IMR-90 (cell line): ENCODE measurements at regions not wholly inside any gene's neighbourhood (a gene's known extent, or its start where the extent isn't known, plus 50 kb on each side); places are given as distances from the start of the nearest gene placed in this dataset.

Source experiments
- ATAC-seq: fragments of 200-7000 bp; cut with Tn5 transposase; 2 replicates; pipeline ENCODE4 v1.9.1; 2020; ENCODE audit warnings: low read depth, mild to moderate bottlenecking, moderate library complexity
- BruUV-seq: library from RNA; stranded (reverse); fragments of 400-500 nt; replicated peaks from 2 replicates; lab custom pipeline; 2021; lab: Mats Ljungman, UMichigan
- CTCF ChIA-PET: fragments of 300-600 bp; formaldehyde crosslinking; extraction: SDS; loops from one replicate; lab custom pipeline; 2021; ENCODE audit warnings: antibody characterized with exemption; lab: Yijun Ruan, JAX
- POLR2A ChIA-PET: fragments of 300-600 bp; sonication (Branson Sonifier 250); formaldehyde crosslinking; loops from one replicate; lab custom pipeline; 2022; ENCODE audit warnings: antibody characterized with exemption; ENCODE audit not compliant: unreplicated experiment; lab: Charles Lee
- DNase-seq: peaks from one replicate; pipeline ENCODE4 v3.0.0; 2013
- H2AFZ ChIP-seq: replicated peaks from 2 replicates; pipeline ENCODE3; 2013; ENCODE audit warnings: low read length, mild to moderate bottlenecking; ENCODE audit not compliant: poor library complexity
- H2AK5ac ChIP-seq: 2 replicates; pipeline ENCODE4 v1.6.1; 2013; ENCODE audit warnings: low read depth, low read length, inconsistent platforms
- H2AK9ac ChIP-seq: replicated peaks from 2 replicates; pipeline ENCODE3; 2013; ENCODE audit warnings: mild to moderate bottlenecking, low read depth, low read length, moderate library complexity; ENCODE audit not compliant: poor library complexity
- H2BK120ac ChIP-seq: 2 replicates; pipeline ENCODE4 v1.6.1; 2013; ENCODE audit warnings: low read depth, low read length, inconsistent platforms
- H2BK15ac ChIP-seq: 3 replicates; pipeline ENCODE4 v1.6.1; 2013; ENCODE audit warnings: low read depth, low read length, inconsistent platforms
- H2BK20ac ChIP-seq: 2 replicates; pipeline ENCODE4 v1.6.1; 2013; ENCODE audit warnings: low read depth, mild to moderate bottlenecking, inconsistent platforms, low read length, moderate library complexity
- H2BK5ac ChIP-seq: 2 replicates; pipeline ENCODE4 v1.6.1; 2013; ENCODE audit warnings: mild to moderate bottlenecking, low read depth, low read length, inconsistent platforms; ENCODE audit not compliant: poor library complexity, severe bottlenecking
- H3K14ac ChIP-seq: replicated peaks from 2 replicates; pipeline ENCODE4 v1.6.1; 2013; ENCODE audit warnings: low read depth, low read length, inconsistent platforms
- H3K18ac ChIP-seq: 2 replicates; pipeline ENCODE4 v1.6.1; 2013; ENCODE audit warnings: low read depth, low read length, control low read depth
- H3K23ac ChIP-seq: 2 replicates; pipeline ENCODE4 v1.6.1; 2013; ENCODE audit warnings: low read depth, low read length, inconsistent platforms
- H3K27ac ChIP-seq: 2 replicates; pipeline ENCODE4 v1.5.1; 2013; ENCODE audit warnings: mild to moderate bottlenecking, control low read depth, low read length; ENCODE audit not compliant: insufficient read depth
- H3K27me3 ChIP-seq: 2 replicates; pipeline ENCODE4 v1.6.1; 2013; ENCODE audit warnings: low read length; ENCODE audit not compliant: control insufficient read depth, insufficient read depth
- H3K36me3 ChIP-seq: 2 replicates; pipeline ENCODE4 v1.6.1; 2013; ENCODE audit warnings: low read length, mixed read lengths; ENCODE audit not compliant: control insufficient read depth, insufficient read depth
- H3K4ac ChIP-seq: 2 replicates; pipeline ENCODE4 v1.6.1; 2013; ENCODE audit warnings: low read depth, low read length, inconsistent platforms
- H3K4me1 ChIP-seq: 2 replicates; pipeline ENCODE4 v1.6.1; 2013; ENCODE audit warnings: low read length, mixed read lengths; ENCODE audit not compliant: control insufficient read depth, insufficient read depth
- H3K4me2 ChIP-seq: 2 replicates; pipeline ENCODE4 v1.6.1; 2013; ENCODE audit warnings: low read depth, mild to moderate bottlenecking, control low read depth, low read length, moderate library complexity
- H3K4me3 ChIP-seq: 2 replicates; pipeline ENCODE4 v1.5.1; 2013; ENCODE audit warnings: low read depth, mild to moderate bottlenecking, control low read depth, low read length, moderate library complexity; ENCODE audit not compliant: insufficient read depth
- H3K56ac ChIP-seq: 2 replicates; pipeline ENCODE4 v1.6.1; 2013; ENCODE audit warnings: low read length, inconsistent platforms; ENCODE audit not compliant: insufficient read depth; ENCODE audit errors: extremely low read depth
- H3K79me1 ChIP-seq, 2 experiments: 2 replicates each; pipeline ENCODE4 v1.6.1; 2013; ENCODE audit warnings: low read length in 2 of 2, inconsistent platforms in 1 of 2, low read depth in 1 of 2
- H3K9ac ChIP-seq: 2 replicates; pipeline ENCODE4 v1.6.1; 2013; ENCODE audit warnings: low read depth, low read length, control low read depth
- H3K9me1 ChIP-seq: 2 replicates; pipeline ENCODE4 v1.6.1; 2013; ENCODE audit warnings: low read length, inconsistent platforms; ENCODE audit not compliant: insufficient read depth
- H3K9me3 ChIP-seq: 2 replicates; pipeline ENCODE4 v1.6.1; 2013; ENCODE audit warnings: low read length; ENCODE audit not compliant: control insufficient read depth, insufficient read depth
- H4K20me1 ChIP-seq: 2 replicates; pipeline ENCODE4 v1.6.1; 2013; ENCODE audit warnings: low read length, inconsistent platforms; ENCODE audit not compliant: insufficient read depth
- H4K5ac ChIP-seq: 2 replicates; pipeline ENCODE4 v1.6.1; 2013; ENCODE audit warnings: mild to moderate bottlenecking, low read depth, low read length, control low read depth
- H4K8ac ChIP-seq, 2 experiments: 2 replicates each; pipeline ENCODE4 v1.6.1; 2013; ENCODE audit warnings: low read depth in 2 of 2, low read length in 2 of 2, control low read depth in 1 of 2, inconsistent platforms in 1 of 2
- H4K91ac ChIP-seq: 2 replicates; pipeline ENCODE4 v1.6.1; 2013; ENCODE audit warnings: low read depth, low read length, inconsistent platforms; ENCODE audit not compliant: insufficient read depth
- BHLHE40 ChIP-seq: fragments of 150-350 bp; IDR thresholded peaks from 2 replicates; pipeline ENCODE4 v1.6.1; 2016; ENCODE audit warnings: mild to moderate bottlenecking, low read depth, low read length
- CEBPB ChIP-seq: IDR thresholded peaks from 2 replicates; pipeline ENCODE4 v1.6.1; 2012; ENCODE audit warnings: low read depth, low read length, improper control_type of control experiment
- CHD1 ChIP-seq: IDR thresholded peaks from 2 replicates; pipeline ENCODE4 v1.6.1; 2012; ENCODE audit warnings: low read depth, low read length, improper control_type of control experiment
- FOS ChIP-seq: fragments of 150-350 bp; IDR thresholded peaks from 2 replicates; pipeline ENCODE4 v1.6.1; 2016; ENCODE audit warnings: low read depth, low read length
- MAFK ChIP-seq: IDR thresholded peaks from 2 replicates; pipeline ENCODE4 v1.6.1; 2012; ENCODE audit warnings: low read depth, low read length, improper control_type of control experiment
- MAZ ChIP-seq: IDR thresholded peaks from 2 replicates; pipeline ENCODE4 v1.6.1; 2012; ENCODE audit warnings: low read depth, mild to moderate bottlenecking, low read length, improper control_type of control experiment, moderate library complexity, borderline replicate concordance
- MXI1 ChIP-seq: IDR thresholded peaks from 2 replicates; pipeline ENCODE4 v1.6.1; 2012; ENCODE audit warnings: low read depth, mild to moderate bottlenecking, low read length, moderate library complexity, borderline replicate concordance
- NFE2L2 ChIP-seq: fragments of 150-350 bp; IDR thresholded peaks from 2 replicates; pipeline ENCODE4 v1.6.1; 2016; ENCODE audit warnings: low read depth, mild to moderate bottlenecking, low read length
- POLR2A ChIP-seq: IDR thresholded peaks from 2 replicates; pipeline ENCODE4 v1.6.1; 2012; ENCODE audit warnings: mild to moderate bottlenecking, low read depth, low read length
- RAD21 ChIP-seq: IDR thresholded peaks from 2 replicates; pipeline ENCODE4 v1.6.1; 2012; ENCODE audit warnings: low read length, improper control_type of control experiment
- RCOR1 ChIP-seq: IDR thresholded peaks from 2 replicates; pipeline ENCODE4 v1.6.1; 2012; ENCODE audit warnings: mild to moderate bottlenecking, low read length, improper control_type of control experiment; ENCODE audit not compliant: insufficient replicate concordance
- RFX5 ChIP-seq: IDR thresholded peaks from 2 replicates; pipeline ENCODE4 v1.8.0; 2012; ENCODE audit warnings: low read depth, mild to moderate bottlenecking, low read length, moderate library complexity
- SMC3 ChIP-seq: fragments of 150-350 bp; IDR thresholded peaks from 2 replicates; pipeline ENCODE4 v1.6.1; 2016; ENCODE audit warnings: low read depth, mild to moderate bottlenecking, antibody characterized with exemption, low read length, moderate library complexity
- USF2 ChIP-seq: fragments of 150-350 bp; IDR thresholded peaks from 2 replicates; pipeline ENCODE4 v1.6.1; 2017; ENCODE audit warnings: mild to moderate bottlenecking, antibody characterized with exemption, low read length, low read depth
- WGBS, 2 experiments: methylation state at CpG; one replicate each; pipeline versions ENCODE4 v1.1.5 to v1.1.7; 2013; ENCODE audit warnings: missing lambda C conversion rate in 2 of 2; ENCODE audit not compliant: insufficient read length in 1 of 2; ENCODE audit errors: extremely low coverage in 2 of 2; 5-methylcytosine and 5-hydroxymethylcytosine counted together
- dilution Hi-C: fragments of 300-500 bp; cut with HindIII; formaldehyde crosslinking; loops from one replicate; pipeline ENCODE4 v1.14.3; 2018; ENCODE audit warnings: low sequenced_read_pairs; ENCODE audit not compliant: unreplicated experiment
- in situ Hi-C: fragments of 300-500 bp; cut with MboI; formaldehyde crosslinking; loops from 3 replicates; pipeline ENCODE4 v1.14.3; 2019; ENCODE audit warnings: low sequenced_read_pairs, inconsistent platforms, mixed read lengths
- intact Hi-C: fragments of 100-400 bp; cut with micrococcal nuclease; formaldehyde crosslinking; loops from 2 replicates; pipeline ENCODE4 v1.10.0; 2022
- TF ChIP-seq, protein P1 (sequence below): conservative IDR thresholded peaks from 2 replicates; pipeline ENCODE4 v1.5.1; 2012; ENCODE audit warnings: mild to moderate bottlenecking, low read depth, low read length, improper control_type of control experiment
- TF ChIP-seq, protein P2 (sequence below): fragments of 150-350 bp; IDR thresholded peaks from 2 replicates; pipeline ENCODE4 v1.6.1; 2016; ENCODE audit warnings: low read depth, mild to moderate bottlenecking, low read length, moderate library complexity, borderline replicate concordance

DNA sequence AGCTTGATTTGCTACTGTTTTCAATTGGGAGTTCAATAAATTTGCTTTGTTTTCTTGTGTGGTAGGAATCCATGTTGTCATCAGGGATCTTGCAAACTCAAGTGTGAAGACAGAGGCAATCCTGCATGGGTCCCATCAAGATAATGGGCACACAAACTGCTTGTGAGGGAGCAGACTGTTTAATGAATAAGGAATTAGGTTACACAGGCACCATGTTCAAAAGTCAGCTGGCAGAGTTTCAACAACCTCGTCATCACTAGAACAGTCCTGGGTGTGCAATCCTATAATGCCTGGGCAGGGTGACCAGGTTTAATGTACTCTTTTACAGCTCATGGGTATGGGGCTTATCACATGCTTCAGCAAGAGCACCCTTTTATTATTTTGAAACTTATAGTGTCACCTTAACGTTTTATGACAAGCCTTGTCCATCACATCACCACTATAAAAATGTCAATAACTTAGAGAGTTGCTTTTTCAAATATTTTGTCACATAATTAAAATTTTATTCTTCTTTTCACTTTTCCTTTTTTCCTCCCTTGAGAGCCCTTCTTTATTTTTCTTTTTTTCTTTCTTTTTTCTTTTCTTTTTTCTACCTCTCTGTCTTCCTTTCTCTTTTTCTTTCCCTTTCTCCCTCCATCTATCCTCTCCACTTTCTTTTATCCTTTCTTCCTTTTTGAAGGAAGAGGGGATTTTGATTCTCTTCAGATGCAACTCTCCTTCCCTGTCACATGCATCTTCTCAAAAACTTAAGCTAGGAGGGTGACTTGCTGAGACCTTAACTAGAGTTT lies 252.2 kb upstream of the ATP2B1 start:
- no peak for TF ChIP-seq MAFK
- TF ChIP-seq USF2 = no peak
- no peak for TF ChIP-seq FOS
- no peak for TF ChIP-seq RFX5
- TF ChIP-seq CHD1 = no peak
- TF ChIP-seq POLR2A = no peak
- TF ChIP-seq BHLHE40 = no peak
- no peak for TF ChIP-seq SMC3
- TF ChIP-seq MAZ = no peak
- TF ChIP-seq, protein P1, sequence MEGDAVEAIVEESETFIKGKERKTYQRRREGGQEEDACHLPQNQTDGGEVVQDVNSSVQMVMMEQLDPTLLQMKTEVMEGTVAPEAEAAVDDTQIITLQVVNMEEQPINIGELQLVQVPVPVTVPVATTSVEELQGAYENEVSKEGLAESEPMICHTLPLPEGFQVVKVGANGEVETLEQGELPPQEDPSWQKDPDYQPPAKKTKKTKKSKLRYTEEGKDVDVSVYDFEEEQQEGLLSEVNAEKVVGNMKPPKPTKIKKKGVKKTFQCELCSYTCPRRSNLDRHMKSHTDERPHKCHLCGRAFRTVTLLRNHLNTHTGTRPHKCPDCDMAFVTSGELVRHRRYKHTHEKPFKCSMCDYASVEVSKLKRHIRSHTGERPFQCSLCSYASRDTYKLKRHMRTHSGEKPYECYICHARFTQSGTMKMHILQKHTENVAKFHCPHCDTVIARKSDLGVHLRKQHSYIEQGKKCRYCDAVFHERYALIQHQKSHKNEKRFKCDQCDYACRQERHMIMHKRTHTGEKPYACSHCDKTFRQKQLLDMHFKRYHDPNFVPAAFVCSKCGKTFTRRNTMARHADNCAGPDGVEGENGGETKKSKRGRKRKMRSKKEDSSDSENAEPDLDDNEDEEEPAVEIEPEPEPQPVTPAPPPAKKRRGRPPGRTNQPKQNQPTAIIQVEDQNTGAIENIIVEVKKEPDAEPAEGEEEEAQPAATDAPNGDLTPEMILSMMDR = no peak
- no peak for TF ChIP-seq NFE2L2
- TF ChIP-seq RCOR1 = no peak
- no peak for TF ChIP-seq CEBPB
- TF ChIP-seq, protein P2, sequence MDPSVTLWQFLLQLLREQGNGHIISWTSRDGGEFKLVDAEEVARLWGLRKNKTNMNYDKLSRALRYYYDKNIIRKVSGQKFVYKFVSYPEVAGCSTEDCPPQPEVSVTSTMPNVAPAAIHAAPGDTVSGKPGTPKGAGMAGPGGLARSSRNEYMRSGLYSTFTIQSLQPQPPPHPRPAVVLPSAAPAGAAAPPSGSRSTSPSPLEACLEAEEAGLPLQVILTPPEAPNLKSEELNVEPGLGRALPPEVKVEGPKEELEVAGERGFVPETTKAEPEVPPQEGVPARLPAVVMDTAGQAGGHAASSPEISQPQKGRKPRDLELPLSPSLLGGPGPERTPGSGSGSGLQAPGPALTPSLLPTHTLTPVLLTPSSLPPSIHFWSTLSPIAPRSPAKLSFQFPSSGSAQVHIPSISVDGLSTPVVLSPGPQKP = no peak
- TF ChIP-seq RAD21 = no peak
- no peak for TF ChIP-seq MXI1
- ChIA-PET CTCF (interaction anchor here (1.5 kb wide), 1 partner anchor 9 kb away, joined by 6 read pairs; no protein-coding TSS in a partner anchor), POLR2A (no interaction called here)
- H4K91ac ChIP-seq = no peak overlapping the region
- in situ Hi-C loops = no loop called here
- H3K4me1 ChIP-seq = no peaks in the 10 kb centered on the region
- H3K27me3 ChIP-seq = no peaks in the 10 kb centered on the region
- H3K36me3 ChIP-seq = no peaks in the 10 kb centered on the region
- no TSS peak for BruUV-seq
- no peak overlapping the region for H2AK5ac ChIP-seq
- H3K9me3 ChIP-seq = no peaks in the 10 kb centered on the region
- H3K9ac ChIP-seq = no peak overlapping the region
- H2BK5ac ChIP-seq = no peak overlapping the region
- no peak overlapping the region for H3K4me3 ChIP-seq
- 40% methylated on average over 1 of the region's 2 CpGs; no CpG with 5 or more reads in 1 of the 2 experiments for WGBS, 2 experiments
- no peak overlapping the region for H3K23ac ChIP-seq
- H4K20me1 ChIP-seq = no peaks in the 10 kb centered on the region
- H3K79me1 ChIP-seq = no peaks in the 10 kb centered on the region
- no peak overlapping the region for H2AK9ac ChIP-seq
- ATAC-seq = no peak
- peak; percentile 50 for DNase-seq
- H2BK15ac ChIP-seq = no peak overlapping the region
- H2BK120ac ChIP-seq = no peak overlapping the region
- no peak overlapping the region for H3K18ac ChIP-seq
- no peak overlapping the region for H3K4me2 ChIP-seq
- no peak overlapping the region for H2BK20ac ChIP-seq
- dilution Hi-C loops = no loop called here
- H3K14ac ChIP-seq = no peak overlapping the region
- H4K5ac ChIP-seq = no peak overlapping the region
- H3K4ac ChIP-seq = no peak overlapping the region
- no peaks in the 10 kb centered on the region for H3K9me1 ChIP-seq
- intact Hi-C loops = no loop called here
- H3K56ac ChIP-seq = no peak overlapping the region
- H4K8ac ChIP-seq = no peak overlapping the region
- no peak overlapping the region for H2AFZ ChIP-seq
- H3K27ac ChIP-seq = no peak overlapping the region
